H1 (cell line): ENCODE measurements at regions not wholly inside any gene's neighbourhood (a gene's known extent, or its start where the extent isn't known, plus 50 kb on each side); places are given as distances from the start of the nearest gene placed in this dataset.

Experiments
- CTCF ChIA-PET: fragments of 300-600 bp; sonication (Branson Sonifier 250); formaldehyde crosslinking; loops from one replicate; lab custom pipeline; 2021; ENCODE audit not compliant: partially characterized antibody; lab: Charles Lee
- POLR2A ChIA-PET: fragments of 300-600 bp; sonication (Branson Sonifier 250); formaldehyde crosslinking; loops from one replicate; lab custom pipeline; 2021; ENCODE audit warnings: inconsistent platforms; ENCODE audit not compliant: partially characterized antibody; lab: Charles Lee
- DNase-seq, 2 experiments: peaks; one replicate each; pipeline versions ENCODE4 v3.0.0 to v3.0.0-alpha.2; 2010 to 2022; ENCODE audit warnings: low spot score in 2 of 2, low read depth in 1 of 2, mixed read lengths in 1 of 2
- FAIRE-seq: peaks from 2 replicates; lab custom pipeline; 2011; peaks lifted over from hg19 to GRCh38; lab: Jason Lieb, UNC
- H2AFZ ChIP-seq: 2 replicates; pipeline ENCODE4 v1.8.1; 2012; ENCODE audit warnings: low read length, inconsistent platforms
- H2AK5ac ChIP-seq: 2 replicates; pipeline ENCODE4 v1.6.1; 2013; ENCODE audit warnings: low read depth, low read length
- H2BK120ac ChIP-seq: replicated peaks from 2 replicates; pipeline ENCODE3; 2013; ENCODE audit warnings: low read depth, low read length, inconsistent platforms
- H2BK12ac ChIP-seq: 2 replicates; pipeline ENCODE4 v1.6.1; 2013; ENCODE audit warnings: low read depth, low read length
- H2BK15ac ChIP-seq: 2 replicates; pipeline ENCODE4 v1.6.1; 2013; ENCODE audit warnings: low read length
- H2BK20ac ChIP-seq: 2 replicates; pipeline ENCODE4 v1.6.1; 2013; ENCODE audit warnings: low read length
- H2BK5ac ChIP-seq: 2 replicates; pipeline ENCODE4 v1.6.1; 2013; ENCODE audit warnings: low read depth, low read length
- H3K14ac ChIP-seq: 2 replicates; pipeline ENCODE4 v1.6.1; 2013; ENCODE audit warnings: inconsistent platforms; ENCODE audit not compliant: insufficient read length
- H3K18ac ChIP-seq: 2 replicates; pipeline ENCODE4 v1.6.1; 2013; ENCODE audit warnings: low read length; ENCODE audit errors: extremely low read depth
- H3K23ac ChIP-seq: 2 replicates; pipeline ENCODE4 v1.6.1; 2013; ENCODE audit warnings: inconsistent platforms; ENCODE audit not compliant: insufficient read length
- H3K23me2 ChIP-seq: 2 replicates; pipeline ENCODE4 v1.6.1; 2013; ENCODE audit warnings: low read depth, low read length
- H3K27ac ChIP-seq: 2 replicates; pipeline ENCODE4 v1.6.1; 2011; ENCODE audit warnings: low read depth, low read length, inconsistent platforms
- H3K27me3 ChIP-seq, 4 experiments: replicated peaks in 1 of 4; 1 replicate in 1 of 4; 2 replicates in 3 of 4; pipeline versions ENCODE4 v1.6.1 to v1.8.1; 2011 to 2013; ENCODE audit warnings: low read length in 3 of 4, mild to moderate bottlenecking in 3 of 4, inconsistent platforms in 2 of 4, mixed read lengths in 2 of 4, moderate library complexity in 1 of 4; ENCODE audit not compliant: control insufficient read depth in 3 of 4, insufficient read depth in 3 of 4; ENCODE audit errors: extremely low read depth in 1 of 4
- H3K36me3 ChIP-seq, 4 experiments: 2 replicates each; pipeline versions ENCODE4 v1.6.1 to v1.8.1; 2011 to 2013; ENCODE audit warnings: mild to moderate bottlenecking in 4 of 4, low read length in 3 of 4, moderate library complexity in 2 of 4, control low read depth in 1 of 4, inconsistent platforms in 1 of 4; ENCODE audit not compliant: insufficient read depth in 4 of 4, control insufficient read depth in 2 of 4
- H3K4ac ChIP-seq: replicated peaks from 2 replicates; pipeline ENCODE3; 2013; ENCODE audit warnings: low read length, low read depth, mixed read lengths, inconsistent platforms; ENCODE audit not compliant: insufficient read length
- H3K4me1 ChIP-seq, 4 experiments: replicated peaks in 1 of 4; 1 replicate in 1 of 4; 2 replicates in 3 of 4; pipeline versions ENCODE4 v1.6.1 to v1.8.1; 2011 to 2013; ENCODE audit warnings: low read length in 3 of 4, inconsistent platforms in 2 of 4, mixed read lengths in 1 of 4; ENCODE audit not compliant: insufficient read depth in 4 of 4, control insufficient read depth in 3 of 4
- H3K4me2 ChIP-seq, 2 experiments: 2 replicates each; pipeline versions ENCODE4 v1.6.1 to v1.8.1; 2011 to 2013; ENCODE audit warnings: low read depth in 2 of 2, low read length in 2 of 2, control low read depth in 1 of 2, inconsistent platforms in 1 of 2, mild to moderate bottlenecking in 1 of 2; ENCODE audit not compliant: insufficient read depth in 1 of 2
- H3K4me3 ChIP-seq, 4 experiments: fragments of 200-600, 300-600 bp in 1 of 4; sonication (generic), shearing (Covaris generic), sonication (Bioruptor Twin) in 1 of 4; 2 replicates each; pipeline versions ENCODE4 v1.5.1 to v1.8.1; 2011 to 2016; ENCODE audit warnings: low read length in 4 of 4, low read depth in 3 of 4, control low read depth in 2 of 4, inconsistent platforms in 2 of 4, mild to moderate bottlenecking in 2 of 4, mixed read lengths in 1 of 4, moderate library complexity in 1 of 4; ENCODE audit not compliant: insufficient read depth in 2 of 4; ENCODE audit errors: extremely low read depth in 1 of 4
- H3K56ac ChIP-seq: replicated peaks from 2 replicates; pipeline ENCODE3; 2013; ENCODE audit warnings: low read depth, mild to moderate bottlenecking, mixed read lengths, low read length, inconsistent platforms; ENCODE audit not compliant: insufficient read length
- H3K79me1 ChIP-seq: 2 replicates; pipeline ENCODE4 v1.6.1; 2013; ENCODE audit warnings: low read depth, low read length, control low read depth
- H3K79me2 ChIP-seq, 2 experiments: 2 replicates each; pipeline versions ENCODE4 v1.6.1 to v1.8.1; 2012 to 2013; ENCODE audit warnings: low read length in 2 of 2, mild to moderate bottlenecking in 2 of 2, inconsistent platforms in 1 of 2; ENCODE audit not compliant: insufficient read depth in 2 of 2, control insufficient read depth in 1 of 2
- H3K9ac ChIP-seq, 4 experiments: replicated peaks in 1 of 4; 1 replicate in 1 of 4; 2 replicates in 3 of 4; pipeline versions ENCODE4 v1.6.1 to v1.8.1; 2011 to 2013; ENCODE audit warnings: low read depth in 3 of 4, low read length in 3 of 4, control low read depth in 2 of 4, mild to moderate bottlenecking in 2 of 4, moderate library complexity in 2 of 4, inconsistent platforms in 1 of 4; ENCODE audit errors: extremely low read depth in 1 of 4
- H3K9me3 ChIP-seq, 2 experiments: 2 replicates each; pipeline versions ENCODE4 v1.6.1 to v1.8.1; 2012 to 2013; ENCODE audit warnings: mild to moderate bottlenecking in 2 of 2, moderate library complexity in 2 of 2, control low read depth in 1 of 2, inconsistent platforms in 1 of 2, low read depth in 1 of 2, low read length in 1 of 2, mixed read lengths in 1 of 2; ENCODE audit not compliant: insufficient read depth in 2 of 2
- H4K20me1 ChIP-seq, 2 experiments: replicated peaks in 1 of 2; 2 replicates each; pipeline versions ENCODE3 to v1.8.1; 2011 to 2013; ENCODE audit warnings: inconsistent platforms in 2 of 2, low read length in 2 of 2, mild to moderate bottlenecking in 1 of 2; ENCODE audit not compliant: insufficient read depth in 2 of 2, control insufficient read depth in 1 of 2
- H4K5ac ChIP-seq: 2 replicates; pipeline ENCODE4 v1.6.1; 2013; ENCODE audit warnings: low read length, low read depth, mixed read lengths, inconsistent platforms; ENCODE audit not compliant: insufficient read length
- H4K8ac ChIP-seq: 2 replicates; pipeline ENCODE4 v1.8.0; 2013; ENCODE audit warnings: mild to moderate bottlenecking, moderate library complexity, low read length, inconsistent platforms; ENCODE audit not compliant: insufficient read depth; ENCODE audit errors: extremely low read depth
- H4K91ac ChIP-seq: replicated peaks from 2 replicates; pipeline ENCODE3; 2013; ENCODE audit warnings: low read length, mixed read lengths, inconsistent platforms; ENCODE audit not compliant: insufficient read length
- BACH1 ChIP-seq: IDR thresholded peaks from 2 replicates; pipeline ENCODE4 v1.6.1; 2012; ENCODE audit warnings: low read length, improper control_type of control experiment
- BCL11A ChIP-seq, 2 experiments: IDR thresholded peaks; one replicate each; pipeline ENCODE4 v1.6.1; 2011; ENCODE audit warnings: low read depth in 2 of 2, low read length in 2 of 2, mild to moderate bottlenecking in 2 of 2
- CHD2 ChIP-seq: IDR thresholded peaks from 2 replicates; pipeline ENCODE4 v1.6.1; 2012; ENCODE audit warnings: low read length, improper control_type of control experiment
- EGR1 ChIP-seq: IDR thresholded peaks from 2 replicates; pipeline ENCODE4 v1.6.1; 2011; ENCODE audit warnings: low read depth, low read length, borderline replicate concordance
- GTF2F1 ChIP-seq: IDR thresholded peaks from 2 replicates; pipeline ENCODE4 v1.6.1; 2012; ENCODE audit warnings: low read depth, low read length, improper control_type of control experiment, borderline replicate concordance
- NANOG ChIP-seq: IDR thresholded peaks from 2 replicates; pipeline ENCODE4 v1.6.1; 2011; ENCODE audit warnings: low read length, low read depth, mild to moderate bottlenecking, inconsistent platforms; ENCODE audit not compliant: insufficient read depth, poor library complexity, severe bottlenecking
- RAD21 ChIP-seq, 2 experiments: IDR thresholded peaks in 1 of 2; conservative IDR thresholded peaks in 1 of 2; 2 replicates each; pipeline ENCODE4 v1.6.1; 2011; ENCODE audit warnings: low read depth in 2 of 2, low read length in 2 of 2, improper control_type of control experiment in 1 of 2, inconsistent platforms in 1 of 2, mild to moderate bottlenecking in 1 of 2, moderate library complexity in 1 of 2
- SIX5 ChIP-seq: IDR thresholded peaks from 2 replicates; pipeline ENCODE4 v1.6.1; 2011; ENCODE audit warnings: mild to moderate bottlenecking, low read depth, low read length
- YY1 ChIP-seq: IDR thresholded peaks from 2 replicates; pipeline ENCODE4 v1.6.1; 2011; ENCODE audit warnings: low read depth, mild to moderate bottlenecking, low read length
- WGBS, 2 experiments: shearing (Covaris generic) in 1 of 2; methylation state at CpG; one replicate each; pipeline versions ENCODE4 v1.1.6 to v1.1.7; 2013 to 2015; ENCODE audit warnings: low lambda C conversion rate in 2 of 2, mixed read lengths in 2 of 2, inconsistent platforms in 1 of 2, low coverage in 1 of 2, missing lambda C conversion rate in 1 of 2; ENCODE audit not compliant: insufficient replicate concordance in 2 of 2, insufficient coverage in 1 of 2, insufficient read length in 1 of 2; ENCODE audit errors: extremely low coverage in 1 of 2, missing lambda C conversion rate in 1 of 2; 5-methylcytosine and 5-hydroxymethylcytosine counted together

- Histone ChIP-seq H2BK12ac (no peak overlapping the region), H3K4me3 (peak overlapping the region in 1 of 4 experiments; percentile 35; a peak in 1 of 8 replicates), H3K9ac (no peak overlapping the region), H3K4me1 (peaks cover 4 to 13% (median 11%) of the 10 kb centered on the region in 4 experiments; a peak in 5 of 7 replicates), H3K27ac (no peak overlapping the region), H3K27me3 (peaks cover 0 to 3% (median 1%) of the 10 kb centered on the region in 4 experiments; a peak in 1 of 7 replicates), H3K23ac (no peak overlapping the region), H3K79me1 (no peaks in the 10 kb centered on the region), H3K18ac (no peak overlapping the region), H3K36me3 (no peaks in the 10 kb centered on the region), H2BK15ac (no peak overlapping the region), H4K91ac (no peak overlapping the region), H3K56ac (no peak overlapping the region), H4K20me1 (no peaks in the 10 kb centered on the region), H3K4me2 (peak overlapping the region; percentile 49 to 52), H2BK5ac (no peak overlapping the region), H4K5ac (peak overlapping the region; percentile 36), H4K8ac (no peak overlapping the region), H3K23me2 (no peaks in the 10 kb centered on the region), H2AK5ac (no peak overlapping the region), H3K14ac (no peak overlapping the region), H2BK20ac (no peak overlapping the region), H3K4ac (no peak overlapping the region), H2BK120ac (no peak overlapping the region), H3K79me2 (no peaks in the 10 kb centered on the region), H2AFZ (no peak overlapping the region), H3K9me3 (no peaks in the 10 kb centered on the region)
- TF ChIP-seq NANOG (no peak), GTF2F1 (no peak), YY1 (no peak), SIX5 (no peak), BCL11A (IDR thresholded peaks at IDR 0.05; ENCODE audit: low read depth in 2 of 2, low read length in 2 of 2) (no peak), RAD21 (IDR thresholded peaks at IDR 0.05 in 1 of 2, conservative IDR thresholded peaks at IDR 0.05 in 1 of 2; ENCODE audit: low read depth in 2 of 2, low read length in 2 of 2) (no peak), EGR1 (no peak), BACH1 (no peak), CHD2 (no peak)
- DNase-seq (no peak), FAIRE-seq (no peak)
- POLR2A ChIA-PET: no interaction called here
- WGBS, 2 experiments: 2% methylated on average over 10 of the region's 10 CpGs; no CpG with 5 or more reads in 1 of the 2 experiments
- CTCF ChIA-PET: interaction anchor here (0.6 to 1.0 kb wide), 2 partner anchors 13 to 435 kb away, joined by 3 read pairs; no protein-coding TSS in a partner anchor
Measured at GRCh38 chrX:124230655-124231450, 101.6 kb upstream of the TEX13D start.
